ENCODE measurements at regions not wholly inside any gene's neighbourhood (a gene's known extent, or its start where the extent isn't known, plus 50 kb on each side); places are given as distances from the start of the nearest gene placed in this dataset.

DNA sequence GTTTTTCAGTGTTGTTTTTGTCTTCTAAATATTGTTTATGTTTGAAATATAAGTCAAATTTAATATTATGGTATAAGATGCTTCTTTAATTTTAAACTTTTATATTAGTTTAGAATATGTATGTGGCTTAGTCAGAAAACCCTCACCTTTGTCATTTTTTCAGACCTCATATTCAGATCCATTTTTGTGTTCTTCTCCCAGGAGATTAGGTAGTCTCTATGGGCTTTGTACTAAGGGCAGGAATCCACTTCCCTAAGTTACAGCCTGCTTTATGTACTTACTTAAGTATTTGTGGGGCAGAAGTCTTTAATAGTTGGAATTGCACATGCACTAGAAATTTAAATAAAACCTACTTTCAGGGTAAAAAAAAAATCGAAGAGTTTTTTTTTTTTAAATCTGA, 63.5 kb upstream of the TENM3 start:
- 93% methylated on average over 1 of the region's 1 CpG for WGBS
- DNase-seq (ENCODE audit: extremely low spot score) = no peak
- TF ChIP-seq EP300 (IDR thresholded peaks at IDR 0.05) = no peak
- no peak for TF ChIP-seq POLR2A (IDR thresholded peaks at IDR 0.05; ENCODE audit: low read depth)
- no peak for TF ChIP-seq POLR2AphosphoS5 (IDR thresholded peaks at IDR 0.05)
- TF ChIP-seq, protein P1, sequence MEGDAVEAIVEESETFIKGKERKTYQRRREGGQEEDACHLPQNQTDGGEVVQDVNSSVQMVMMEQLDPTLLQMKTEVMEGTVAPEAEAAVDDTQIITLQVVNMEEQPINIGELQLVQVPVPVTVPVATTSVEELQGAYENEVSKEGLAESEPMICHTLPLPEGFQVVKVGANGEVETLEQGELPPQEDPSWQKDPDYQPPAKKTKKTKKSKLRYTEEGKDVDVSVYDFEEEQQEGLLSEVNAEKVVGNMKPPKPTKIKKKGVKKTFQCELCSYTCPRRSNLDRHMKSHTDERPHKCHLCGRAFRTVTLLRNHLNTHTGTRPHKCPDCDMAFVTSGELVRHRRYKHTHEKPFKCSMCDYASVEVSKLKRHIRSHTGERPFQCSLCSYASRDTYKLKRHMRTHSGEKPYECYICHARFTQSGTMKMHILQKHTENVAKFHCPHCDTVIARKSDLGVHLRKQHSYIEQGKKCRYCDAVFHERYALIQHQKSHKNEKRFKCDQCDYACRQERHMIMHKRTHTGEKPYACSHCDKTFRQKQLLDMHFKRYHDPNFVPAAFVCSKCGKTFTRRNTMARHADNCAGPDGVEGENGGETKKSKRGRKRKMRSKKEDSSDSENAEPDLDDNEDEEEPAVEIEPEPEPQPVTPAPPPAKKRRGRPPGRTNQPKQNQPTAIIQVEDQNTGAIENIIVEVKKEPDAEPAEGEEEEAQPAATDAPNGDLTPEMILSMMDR (IDR thresholded peaks at IDR 0.05) = no peak
- no peak overlapping the region for H3K4me3 ChIP-seq
- intact Hi-C loops (cut with DNase I) = no loop called here
- no peaks in the 10 kb centered on the region for H3K27me3 ChIP-seq
- H3K36me3 ChIP-seq = no peaks in the 10 kb centered on the region
- no peaks in the 10 kb centered on the region for H3K4me1 ChIP-seq
- no peak overlapping the region for H3K27ac ChIP-seq (replicated peaks in 1 of 4)
- no peaks in the 10 kb centered on the region for H3K9me3 ChIP-seq

- intact Hi-C loops (cut with DNase I) = no loop called here
- WGBS = 82% methylated on average over 6 of the region's 6 CpGs
- H3K4me3 ChIP-seq = peak overlapping the region in 1 of 4 donors; percentile 6
- no peaks in the 10 kb centered on the region for H3K36me3 ChIP-seq
- TF ChIP-seq POLR2A (IDR thresholded peaks at IDR 0.05; ENCODE audit: low read depth) (no peak), EP300 (IDR thresholded peaks at IDR 0.05) (no peak), POLR2AphosphoS5 (IDR thresholded peaks at IDR 0.05) (no peak)
- TF ChIP-seq, protein P1 (IDR thresholded peaks at IDR 0.05) = no peak
- H3K4me1 ChIP-seq = no peaks in the 10 kb centered on the region
- H3K27ac ChIP-seq (replicated peaks in 1 of 4) = peak overlapping the region in 1 of 4 donors; percentile 5
- no peak for DNase-seq (ENCODE audit: extremely low spot score)
- no peaks in the 10 kb centered on the region for H3K27me3 ChIP-seq
- no peaks in the 10 kb centered on the region for H3K9me3 ChIP-seq
Observed at GRCh38 chr4:182185491-182185890, 57.7 kb upstream of the TENM3 start.

DNA sequence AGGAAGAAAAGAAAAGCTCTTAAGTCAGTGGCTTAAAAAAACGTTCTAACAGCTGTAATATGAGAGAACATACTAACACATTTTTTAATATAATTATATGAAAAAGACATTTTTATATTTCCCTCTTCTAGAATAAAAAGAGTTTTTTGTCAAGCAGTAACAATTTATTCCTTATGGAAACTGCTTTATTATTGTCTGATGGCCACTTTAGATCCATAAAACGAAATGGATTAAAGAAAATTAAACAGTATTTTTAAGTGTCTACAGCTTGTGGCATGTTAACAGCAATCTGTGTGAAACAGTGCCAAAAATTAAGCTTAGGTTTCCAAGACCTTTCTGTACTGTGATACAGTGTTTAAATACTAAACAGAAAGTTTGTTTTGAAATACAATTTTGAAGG, 55.5 kb upstream of the TENM3 start:
- no peak overlapping the region for H3K4me3 ChIP-seq
- no peaks in the 10 kb centered on the region for H3K36me3 ChIP-seq
- TF ChIP-seq, protein P1 (IDR thresholded peaks at IDR 0.05) = no peak
- TF ChIP-seq EP300 (IDR thresholded peaks at IDR 0.05) (no peak), POLR2A (IDR thresholded peaks at IDR 0.05; ENCODE audit: low read depth) (no peak), POLR2AphosphoS5 (IDR thresholded peaks at IDR 0.05) (no peak)
- WGBS = 21% methylated on average over 2 of the region's 2 CpGs
- no peaks in the 10 kb centered on the region for H3K9me3 ChIP-seq
- H3K27ac ChIP-seq (replicated peaks in 1 of 4) = no peak overlapping the region
- no peaks in the 10 kb centered on the region for H3K27me3 ChIP-seq
- no peak for DNase-seq (ENCODE audit: extremely low spot score)
- intact Hi-C loops (cut with DNase I) = no loop called here
- peaks cover 0 to 1% (median under 1%) of the 10 kb centered on the region in 4 donors for H3K4me1 ChIP-seq

DNA sequence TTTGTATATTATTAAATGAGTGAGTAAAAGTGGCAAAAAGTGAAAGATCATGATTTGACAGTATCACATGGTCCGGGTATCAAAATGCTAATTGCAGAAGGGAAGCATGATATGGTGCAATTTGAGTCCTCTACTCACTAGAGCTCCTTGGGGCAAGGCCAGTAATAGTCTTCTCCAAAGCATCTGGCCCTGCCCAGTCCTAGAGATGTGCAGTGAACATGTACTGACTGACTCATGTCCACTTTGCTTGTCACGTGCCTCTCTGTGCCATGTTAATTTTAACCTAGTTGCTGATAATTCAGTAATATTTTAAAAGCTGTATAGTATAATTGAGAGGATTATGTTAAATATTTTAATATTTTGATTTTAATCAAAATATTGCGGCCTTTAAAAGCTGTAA, 54.6 kb upstream of the TENM3 start:
- no peak for DNase-seq (ENCODE audit: extremely low spot score)
- Histone ChIP-seq H3K4me3 (no peak overlapping the region), H3K27me3 (no peaks in the 10 kb centered on the region), H3K36me3 (no peaks in the 10 kb centered on the region), H3K27ac (replicated peaks in 1 of 4) (no peak overlapping the region), H3K9me3 (no peaks in the 10 kb centered on the region), H3K4me1 (peaks cover 0 to 4% (median 2%) of the 10 kb centered on the region in 4 donors)
- no peak for TF ChIP-seq POLR2AphosphoS5 (IDR thresholded peaks at IDR 0.05)
- no peak for TF ChIP-seq POLR2A (IDR thresholded peaks at IDR 0.05; ENCODE audit: low read depth)
- TF ChIP-seq, protein P1 (IDR thresholded peaks at IDR 0.05) = no peak
- TF ChIP-seq EP300 (IDR thresholded peaks at IDR 0.05) = no peak
- WGBS = 87% methylated on average over 3 of the region's 3 CpGs
- intact Hi-C loops (cut with DNase I) = no loop called here

Data from esophagus muscularis mucosa (tissue), 4 donors.